ENCODE measurements at regions not wholly inside any gene's neighbourhood (a gene's known extent, or its start where the extent isn't known, plus 50 kb on each side); places are given as distances from the start of the nearest gene placed in this dataset.
"Not testable (repeated sequence)": the region's sequence is repeated elsewhere in the genome, so short reads cannot be mapped to it uniquely, and the experiment has no call there.

DNA sequence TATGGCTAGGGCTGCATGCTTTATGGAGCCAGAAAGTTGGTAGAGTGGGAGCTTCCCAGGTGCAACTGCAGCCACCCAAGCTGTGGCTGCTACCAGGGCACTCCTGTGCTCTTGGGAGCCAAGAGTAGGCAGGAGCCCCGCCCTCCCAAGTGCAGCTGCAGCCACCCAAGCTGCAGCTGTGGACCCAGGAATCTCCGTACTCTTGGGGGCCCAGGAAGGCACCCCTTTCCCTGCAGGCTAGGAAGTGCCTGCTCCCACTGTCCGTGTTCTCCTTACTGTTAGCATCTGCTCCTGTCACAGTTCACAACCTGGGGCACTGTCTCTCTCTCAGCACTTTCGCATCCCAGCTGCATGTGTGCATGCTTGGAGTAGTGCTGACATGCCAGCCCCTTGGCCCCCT is 1718.4 kb downstream of the SPATA31A7 start:
- DNase-seq (ENCODE audit: low read depth); H3K4me3 ChIP-seq (ENCODE audit: control insufficient read depth, low read depth, low read length): not testable (repeated sequence)

DNA sequence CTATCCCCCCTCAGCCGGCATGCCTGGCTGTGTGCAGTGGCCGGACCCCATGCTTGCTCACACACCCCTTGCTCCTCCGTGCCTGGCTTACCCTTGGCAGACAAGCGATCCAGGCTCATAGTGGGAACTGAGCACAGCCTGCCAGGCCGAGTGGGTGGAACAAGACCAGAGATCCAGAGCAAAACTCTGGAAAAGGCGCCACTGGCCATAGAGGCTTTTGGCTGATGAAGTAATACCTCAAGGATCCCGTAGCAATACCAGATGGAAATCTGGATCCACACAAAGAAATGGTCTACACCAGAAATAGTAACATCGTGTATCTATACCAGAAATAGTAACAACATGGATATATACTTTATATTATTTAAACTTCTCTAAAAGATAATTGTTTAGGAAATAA is 1719.6 kb downstream of the SPATA31A7 start:
- not testable (repeated sequence) for H3K4me3 ChIP-seq (ENCODE audit: control insufficient read depth, low read depth, low read length); DNase-seq (ENCODE audit: low read depth)

DNA sequence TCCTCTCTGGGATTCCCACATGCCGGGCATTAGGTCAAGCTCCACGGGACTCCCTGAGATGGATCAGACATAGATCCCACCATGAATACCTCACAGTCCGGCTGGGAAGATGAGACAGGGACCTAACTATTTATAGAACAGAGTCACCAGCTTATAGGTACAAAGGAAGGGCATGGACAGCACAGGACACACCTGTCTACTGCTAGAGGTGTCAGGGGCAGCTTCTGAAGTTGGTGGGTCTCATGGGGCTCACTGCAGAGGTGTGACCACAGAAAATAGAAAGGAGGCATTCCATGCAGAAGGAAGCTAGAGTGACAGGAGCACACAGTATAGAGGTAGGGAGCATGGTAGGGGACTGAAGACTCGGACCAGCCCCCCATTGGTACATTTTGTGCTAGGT is 1722.4 kb downstream of the SPATA31A7 start:
- not testable (repeated sequence) for H3K4me3 ChIP-seq (ENCODE audit: control insufficient read depth, low read depth, low read length); DNase-seq (ENCODE audit: low read depth)

DNA sequence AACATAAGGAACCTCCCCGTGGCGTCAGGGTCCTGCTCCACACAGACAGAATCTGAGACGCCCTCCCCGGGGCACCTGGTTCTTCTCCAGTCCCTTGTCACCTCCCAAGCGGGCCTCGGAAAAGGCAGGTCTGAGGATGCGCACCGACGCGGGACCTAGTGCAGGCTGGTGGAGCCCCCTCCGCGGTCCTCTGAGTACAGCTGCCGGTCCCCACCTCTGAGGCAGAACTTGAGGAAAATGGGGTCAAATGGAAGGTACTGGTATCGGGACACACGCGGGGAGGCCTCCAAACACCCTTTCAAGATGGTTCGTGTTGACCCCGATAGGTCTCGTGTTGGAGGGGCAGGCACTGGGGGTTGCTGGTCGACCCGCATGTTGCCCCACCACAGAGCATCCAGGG is 1725.3 kb downstream of the SPATA31A7 start:
- DNase-seq (ENCODE audit: low read depth); H3K4me3 ChIP-seq (ENCODE audit: control insufficient read depth, low read depth, low read length): not testable (repeated sequence)

DNA sequence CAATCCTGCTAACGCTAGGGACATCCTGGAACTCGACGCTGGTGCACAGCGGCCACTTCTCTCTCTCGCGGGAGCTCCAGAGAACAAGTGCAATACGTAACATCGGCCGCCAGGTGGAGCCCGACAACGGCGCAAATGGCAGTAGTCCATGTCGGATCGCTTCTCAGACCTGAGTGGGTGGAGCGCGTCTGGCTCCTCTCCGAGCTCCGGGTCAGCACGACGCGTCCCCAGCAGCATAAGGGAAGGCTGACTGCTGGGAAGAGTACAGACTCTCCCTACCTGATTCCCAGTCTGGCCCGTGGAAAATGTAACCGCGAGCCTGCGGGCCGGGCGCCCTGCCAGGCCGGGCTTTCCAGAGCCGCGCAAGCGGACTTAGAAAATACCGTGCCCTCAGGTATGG is 1725.8 kb downstream of the SPATA31A7 start:
- not testable (repeated sequence) for H3K4me3 ChIP-seq (ENCODE audit: control insufficient read depth, low read depth, low read length); DNase-seq (ENCODE audit: low read depth)

DNA sequence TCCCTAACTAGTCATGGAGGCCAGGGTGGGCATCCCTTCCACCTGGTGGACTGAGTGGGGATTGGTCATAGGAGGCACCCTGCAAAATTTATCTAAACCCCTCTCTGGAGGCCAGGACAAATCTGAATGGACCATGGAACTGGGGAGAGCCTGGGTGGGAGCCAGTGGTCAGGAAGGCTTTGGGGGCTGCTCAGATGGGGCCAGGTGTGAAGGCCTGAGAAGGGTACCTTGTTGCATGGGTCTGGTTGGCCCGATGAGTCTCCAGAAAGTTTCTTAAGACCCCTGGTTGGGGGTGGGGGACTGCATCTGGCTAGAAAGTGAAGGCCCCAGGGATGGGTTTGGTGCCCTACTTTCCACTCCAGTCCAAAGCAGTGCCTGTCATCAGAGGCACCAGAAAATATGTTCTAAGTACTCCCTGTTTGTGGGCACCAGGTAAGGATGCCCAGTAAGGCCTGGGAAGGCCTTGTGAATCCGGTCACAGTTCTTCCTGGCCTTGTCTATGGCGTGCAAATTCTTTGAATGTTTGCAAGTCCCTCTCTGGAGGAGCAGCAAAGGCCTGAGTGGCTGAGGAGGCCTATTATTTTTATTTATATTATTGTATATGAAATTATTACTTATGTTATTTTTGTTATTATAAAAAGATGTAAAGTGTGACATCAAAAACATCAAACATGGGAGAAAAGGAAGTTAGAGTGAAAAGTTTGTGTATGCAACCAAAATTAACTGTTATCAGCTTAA is 1729.0 kb downstream of the SPATA31A7 start:
- not testable (repeated sequence) for DNase-seq (ENCODE audit: low read depth); H3K4me3 ChIP-seq (ENCODE audit: control insufficient read depth, low read depth, low read length)

DNA sequence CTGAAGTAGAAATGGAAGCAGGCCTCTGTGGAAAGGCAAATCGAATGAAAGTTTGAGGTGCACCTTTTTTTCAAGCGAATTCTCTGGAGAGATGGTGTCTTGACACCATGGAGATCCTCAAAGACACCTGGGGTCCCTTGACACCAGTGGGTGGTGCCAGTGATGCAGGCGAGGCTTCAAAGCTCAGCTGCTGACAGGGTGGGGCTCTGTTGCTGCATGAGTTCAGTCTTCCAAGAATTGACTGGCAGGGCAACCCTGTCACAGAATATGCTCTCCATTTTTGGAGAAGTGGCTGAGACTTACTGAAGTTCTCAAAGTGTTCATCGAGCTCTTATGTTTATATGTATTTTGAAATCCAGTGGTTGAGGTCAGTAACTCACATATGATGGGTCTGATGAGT is 1741.6 kb downstream of the SPATA31A7 start:
- H3K4me3 ChIP-seq (ENCODE audit: control insufficient read depth, low read depth, low read length); DNase-seq (ENCODE audit: low read depth): not testable (repeated sequence)

DNA sequence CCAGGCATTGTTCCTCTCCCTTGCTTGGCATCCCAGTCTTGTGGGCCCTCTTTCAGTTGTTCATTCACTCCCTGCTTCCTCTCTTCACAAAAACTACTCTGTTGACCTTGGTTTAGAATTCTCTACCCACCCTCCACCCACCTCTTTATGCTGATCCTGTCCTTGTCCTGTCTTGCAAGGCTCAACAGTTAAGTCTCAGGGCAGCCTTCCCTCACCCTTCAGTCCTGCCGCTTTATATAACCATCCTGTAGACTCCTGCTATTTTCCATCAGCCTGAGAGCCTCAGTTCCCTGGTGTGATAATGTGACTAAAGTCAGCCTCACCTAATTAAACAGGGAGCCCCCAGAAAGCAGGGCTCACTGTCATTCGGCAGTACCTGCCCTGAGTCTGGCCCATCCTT is 1763.0 kb downstream of the SPATA31A7 start:
- DNase-seq (ENCODE audit: low read depth); H3K4me3 ChIP-seq (ENCODE audit: control insufficient read depth, low read depth, low read length): not testable (repeated sequence)

Data from AG09309 (cell line).